Activated naive CD4-positive, alpha-beta T cell treated with anti-CD3 and anti-CD28 coated beads, Interleukin-2, amount 50 U/mL, for 24 hours (primary cell): ENCODE measurements at regions not wholly inside any gene's neighbourhood (a gene's known extent, or its start where the extent isn't known, plus 50 kb on each side); places are given as distances from the start of the nearest gene placed in this dataset.
"Not testable (repeated sequence)": the region's sequence is repeated elsewhere in the genome, so short reads cannot be mapped to it uniquely, and the experiment has no call there.

Experiments
- H3K27ac Mint-ChIP-seq: one replicate; pipeline ENCODE4 v1.8.0; 2021; ENCODE audit warnings: mild to moderate bottlenecking, mixed read lengths
- H3K27me3 Mint-ChIP-seq: one replicate; pipeline ENCODE4 v1.8.0; 2021; ENCODE audit warnings: mixed read lengths
- H3K36me3 Mint-ChIP-seq: one replicate; pipeline ENCODE4 v1.8.0; 2021; ENCODE audit warnings: mixed read lengths
- H3K4me1 Mint-ChIP-seq: one replicate; pipeline ENCODE4 v1.8.0; 2021; ENCODE audit warnings: mixed read lengths
- H3K4me3 Mint-ChIP-seq: one replicate; pipeline ENCODE4 v1.8.0; 2021; ENCODE audit warnings: mild to moderate bottlenecking, mixed read lengths
- H3K9me3 Mint-ChIP-seq: one replicate; pipeline ENCODE4 v1.8.0; 2021; ENCODE audit warnings: mixed read lengths

- Mint-ChIP-seq H3K4me3 (no peak overlapping the region), H3K9me3 (no peaks in the 10 kb centered on the region), H3K36me3 (peaks cover 29% of the 10 kb centered on the region), H3K27me3 (no peaks in the 10 kb centered on the region), H3K4me1 (no peaks in the 10 kb centered on the region), H3K27ac (no peak overlapping the region)
These were observed 150.7 kb downstream of the DEFB131A start for GRCh38 chr4:9594948-9595347.

GRCh38 chr4:9595531-9595930 is 151.3 kb downstream of the DEFB131A start:
- H3K27me3 Mint-ChIP-seq, H3K27ac Mint-ChIP-seq, H3K4me1 Mint-ChIP-seq, H3K9me3 Mint-ChIP-seq, H3K4me3 Mint-ChIP-seq: not testable (repeated sequence)
- peaks cover 29% of the 10 kb centered on the region for H3K36me3 Mint-ChIP-seq

- Mint-ChIP-seq H3K27ac (no peak overlapping the region), H3K36me3 (peaks cover 20% of the 10 kb centered on the region), H3K27me3 (no peaks in the 10 kb centered on the region), H3K4me1 (peaks cover 32% of the 10 kb centered on the region), H3K9me3 (no peaks in the 10 kb centered on the region), H3K4me3 (no peak overlapping the region)
These were observed 155.1 kb downstream of the DEFB131A start for GRCh38 chr4:9599266-9599665.

GRCh38 chr4:9600246-9600645 is 156.0 kb downstream of the DEFB131A start:
- no peak overlapping the region for H3K4me3 Mint-ChIP-seq
- H3K4me1 Mint-ChIP-seq: peaks cover 41% of the 10 kb centered on the region
- H3K27me3 Mint-ChIP-seq: no peaks in the 10 kb centered on the region
- H3K27ac Mint-ChIP-seq: no peak overlapping the region
- peaks cover 15% of the 10 kb centered on the region for H3K36me3 Mint-ChIP-seq
- no peaks in the 10 kb centered on the region for H3K9me3 Mint-ChIP-seq

DNA sequence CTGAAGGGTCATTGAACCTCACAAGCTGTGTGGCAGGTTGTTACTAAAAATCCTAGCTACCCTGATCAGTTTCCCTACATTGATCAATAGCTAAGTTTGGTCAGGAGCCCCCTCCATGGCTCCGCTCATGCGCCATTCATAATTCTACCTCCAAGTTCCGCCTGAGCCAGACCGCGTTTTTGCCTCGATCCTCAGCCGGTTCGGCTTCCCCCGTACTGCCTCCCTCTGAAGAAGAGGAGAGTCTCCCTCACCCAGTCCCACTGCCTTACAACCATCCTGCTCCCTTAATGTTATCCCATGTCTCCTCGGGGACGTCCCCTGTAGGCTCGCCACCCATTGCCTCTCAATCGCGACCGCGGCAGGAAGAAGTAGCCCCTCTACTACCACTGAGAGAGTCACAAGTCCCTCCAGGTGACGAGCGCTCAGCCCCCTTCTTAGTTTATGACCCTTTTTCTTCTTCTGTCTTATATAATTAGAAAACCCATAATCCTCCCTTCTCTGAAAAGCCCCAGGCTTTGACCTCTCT is 158.2 kb downstream of the DEFB131A start:
- Mint-ChIP-seq H3K4me3 (peak overlapping the region; percentile 24), H3K4me1 (peaks cover 53% of the 10 kb centered on the region), H3K36me3 (peaks cover 4% of the 10 kb centered on the region), H3K9me3 (no peaks in the 10 kb centered on the region), H3K27me3 (no peaks in the 10 kb centered on the region), H3K27ac (peak overlapping the region; percentile 71)

DNA sequence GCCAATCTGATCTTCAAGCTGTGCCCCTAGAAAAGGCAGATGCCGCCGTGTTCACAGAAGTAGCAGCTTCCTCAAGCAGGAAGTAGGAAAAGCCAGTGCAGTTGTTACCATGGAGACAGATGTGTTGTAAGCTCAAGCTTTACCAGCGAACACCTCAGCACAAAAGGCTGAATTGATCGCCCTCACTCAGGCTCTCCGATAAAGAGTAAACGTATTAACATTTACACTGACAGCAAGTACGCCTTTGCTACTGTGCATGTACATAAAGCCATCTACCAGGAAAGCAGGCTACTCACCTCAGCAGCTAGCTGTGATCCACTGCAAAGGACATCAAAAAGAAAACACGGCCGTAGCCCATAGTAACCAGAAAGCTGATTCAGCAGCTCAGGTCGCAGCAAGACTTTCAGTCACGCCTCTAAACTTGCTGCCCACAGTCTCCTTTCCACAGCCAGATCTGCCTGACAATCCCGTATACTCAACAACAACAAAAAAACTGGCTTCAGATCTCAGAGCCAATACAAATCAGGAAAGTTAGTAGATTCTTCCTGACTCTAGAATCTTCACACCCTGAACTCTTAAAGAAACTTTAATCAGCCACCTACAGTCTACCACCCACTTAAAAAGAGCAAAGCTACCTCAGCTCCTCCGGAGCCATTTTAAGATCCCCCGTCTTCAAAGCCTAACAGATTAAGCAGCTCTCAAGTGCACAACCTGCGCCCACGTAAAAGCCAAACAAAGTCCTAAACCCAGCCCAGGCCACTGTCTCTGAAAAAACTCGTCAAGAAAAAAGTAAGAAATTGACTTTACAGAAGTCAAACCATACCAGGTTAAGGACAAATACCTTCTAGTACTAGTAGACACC is 160.0 kb downstream of the DEFB131A start:
- H3K4me1 Mint-ChIP-seq: peaks cover 53% of the 10 kb centered on the region
- peak overlapping the region; percentile 97 for H3K27ac Mint-ChIP-seq
- peak overlapping the region; percentile 89 for H3K4me3 Mint-ChIP-seq
- H3K9me3 Mint-ChIP-seq, H3K36me3 Mint-ChIP-seq, H3K27me3 Mint-ChIP-seq: not testable (repeated sequence)

DNA sequence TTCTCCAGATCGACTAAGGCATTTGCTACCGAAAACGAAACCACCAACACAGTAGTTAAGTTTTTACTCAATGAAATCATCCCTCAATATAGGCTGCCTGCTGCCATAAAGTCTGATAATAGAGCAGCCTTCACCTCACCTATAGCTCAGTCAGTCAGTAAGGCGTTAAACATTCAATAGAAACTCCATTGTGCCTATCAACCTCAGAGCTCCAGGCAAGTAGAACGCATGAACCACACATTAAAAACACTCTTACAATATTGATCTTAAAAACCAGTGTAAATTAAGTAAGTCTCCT is 160.6 kb downstream of the DEFB131A start:
- not testable (repeated sequence) for H3K36me3 Mint-ChIP-seq, H3K9me3 Mint-ChIP-seq, H3K27me3 Mint-ChIP-seq
- H3K4me3 Mint-ChIP-seq: peak overlapping the region; percentile 89
- H3K4me1 Mint-ChIP-seq: peaks cover 53% of the 10 kb centered on the region
- peak overlapping the region; percentile 97 for H3K27ac Mint-ChIP-seq

DNA sequence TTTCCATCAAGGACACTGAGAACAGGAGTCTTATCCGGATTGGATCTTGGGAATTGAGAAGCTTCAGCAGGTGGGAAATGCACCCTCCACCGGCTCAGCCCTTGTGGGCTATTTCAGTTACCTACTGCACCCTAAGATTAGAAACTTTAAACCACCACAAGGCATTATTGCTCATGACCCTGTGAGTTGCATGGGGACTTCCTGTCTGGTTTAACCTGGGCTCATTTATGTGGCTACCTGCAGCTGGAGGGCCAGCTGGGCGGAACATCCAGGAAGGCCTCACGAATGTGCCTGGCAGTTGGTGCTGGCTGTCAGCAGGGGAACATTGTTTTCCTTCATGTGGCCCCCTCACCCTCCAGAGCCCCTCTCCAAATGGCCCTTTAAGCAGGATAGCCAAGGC is 164.1 kb downstream of the DEFB131A start:
- Mint-ChIP-seq H3K4me1 (peaks cover 31% of the 10 kb centered on the region), H3K4me3 (no peak overlapping the region), H3K9me3 (no peaks in the 10 kb centered on the region), H3K36me3 (no peaks in the 10 kb centered on the region), H3K27me3 (no peaks in the 10 kb centered on the region), H3K27ac (no peak overlapping the region)

DNA sequence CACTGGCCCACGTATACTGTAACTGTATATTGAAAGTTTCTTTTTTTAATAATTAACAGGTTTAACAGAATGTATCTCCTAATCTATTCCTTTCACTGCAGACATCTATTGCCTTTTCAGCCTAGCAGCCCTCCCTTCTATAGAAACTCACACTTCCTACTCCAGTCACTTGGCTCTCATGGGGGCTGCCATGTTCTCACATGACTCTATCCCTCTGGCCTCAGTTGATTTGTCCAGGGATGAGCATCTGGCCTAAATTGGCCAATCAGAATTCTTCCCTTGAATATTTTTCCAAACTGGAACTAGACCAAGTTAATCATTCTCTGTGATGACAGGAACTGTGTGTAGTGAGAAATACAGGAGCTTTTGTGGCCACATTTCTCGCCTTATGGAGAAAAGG is 166.1 kb downstream of the DEFB131A start:
- peaks cover 11% of the 10 kb centered on the region for H3K4me1 Mint-ChIP-seq
- not testable (repeated sequence) for H3K27ac Mint-ChIP-seq, H3K27me3 Mint-ChIP-seq, H3K9me3 Mint-ChIP-seq, H3K4me3 Mint-ChIP-seq, H3K36me3 Mint-ChIP-seq

GRCh38 chr4:9611101-9611500 is 166.9 kb downstream of the DEFB131A start:
- H3K36me3 Mint-ChIP-seq: no peaks in the 10 kb centered on the region
- no peak overlapping the region for H3K4me3 Mint-ChIP-seq
- H3K27ac Mint-ChIP-seq: no peak overlapping the region
- no peaks in the 10 kb centered on the region for H3K27me3 Mint-ChIP-seq
- no peaks in the 10 kb centered on the region for H3K9me3 Mint-ChIP-seq
- peaks cover 3% of the 10 kb centered on the region for H3K4me1 Mint-ChIP-seq

DNA sequence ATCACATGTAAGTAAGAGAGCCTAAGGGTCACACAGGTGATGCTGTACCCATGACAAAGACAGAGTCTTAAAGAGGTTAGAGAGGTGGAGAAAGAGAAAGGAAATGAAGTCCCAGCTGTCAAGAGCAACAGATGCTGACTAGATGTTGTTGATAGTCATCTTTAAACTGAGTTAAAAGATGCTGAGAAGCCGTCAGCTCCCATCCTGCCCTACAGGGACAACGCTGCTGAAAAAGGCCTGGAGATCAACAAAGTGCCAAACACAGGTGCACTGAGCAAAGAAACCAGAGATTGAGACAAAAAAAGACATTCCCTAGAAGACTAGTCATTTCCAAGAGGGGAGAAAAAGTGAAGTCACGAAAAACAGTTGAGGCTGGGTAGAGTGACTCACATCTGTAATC is 145.0 kb upstream of the DRD5 start:
- not testable (repeated sequence) for H3K36me3 Mint-ChIP-seq, H3K4me3 Mint-ChIP-seq, H3K27me3 Mint-ChIP-seq, H3K4me1 Mint-ChIP-seq, H3K9me3 Mint-ChIP-seq, H3K27ac Mint-ChIP-seq

GRCh38 chr4:9659678-9660077 is 121.8 kb upstream of the DRD5 start:
- H3K4me1 Mint-ChIP-seq, H3K27me3 Mint-ChIP-seq, H3K4me3 Mint-ChIP-seq: not testable (repeated sequence)

DNA sequence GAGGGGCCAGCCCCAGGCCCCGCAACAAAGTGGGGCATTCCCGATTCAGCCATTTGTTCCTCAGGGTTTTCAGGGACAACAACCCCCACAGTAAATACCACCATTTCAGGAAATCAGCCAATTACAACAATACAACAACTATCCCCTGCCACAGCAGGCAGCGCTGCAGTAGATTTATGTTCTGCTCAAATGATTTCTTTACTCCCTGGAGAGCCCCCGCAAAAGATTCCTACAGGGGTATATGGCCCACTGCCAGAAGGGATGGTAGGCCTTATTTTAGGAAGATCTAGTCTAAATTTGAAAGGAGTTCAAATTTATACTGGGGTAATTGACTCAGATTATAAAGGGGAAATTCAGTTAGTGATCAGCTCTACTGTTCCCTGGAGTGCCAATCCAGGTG is 120.5 kb upstream of the DRD5 start:
- H3K27me3 Mint-ChIP-seq: not testable (repeated sequence)

More at GRCh38 chr4:9659678-9660077, 121.8 kb upstream of the DRD5 start:
- not testable (repeated sequence) for H3K27ac Mint-ChIP-seq, H3K36me3 Mint-ChIP-seq, H3K9me3 Mint-ChIP-seq

DNA sequence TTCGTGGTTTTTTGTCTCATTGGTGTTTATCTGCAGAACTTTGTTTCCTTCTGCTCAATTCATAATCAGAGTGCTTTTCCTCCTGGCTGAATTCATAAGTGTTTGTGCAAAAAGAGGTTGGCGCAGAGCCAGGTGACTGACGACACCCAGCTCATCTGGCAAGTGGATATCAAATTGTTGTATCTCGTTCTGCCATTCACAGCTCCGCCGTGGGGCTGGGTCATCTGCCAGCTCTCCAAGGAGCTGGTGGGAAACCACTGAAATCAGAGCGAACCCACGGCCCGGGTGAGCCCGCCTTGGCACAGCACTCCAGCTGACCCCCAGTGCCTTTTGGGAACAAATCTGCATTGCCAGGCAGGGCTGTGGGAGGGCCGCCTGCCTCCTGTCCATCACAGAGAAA is 110.7 kb upstream of the DRD5 start:
- H3K4me3 Mint-ChIP-seq, H3K9me3 Mint-ChIP-seq, H3K4me1 Mint-ChIP-seq, H3K36me3 Mint-ChIP-seq, H3K27me3 Mint-ChIP-seq, H3K27ac Mint-ChIP-seq: not testable (repeated sequence)

More for the DNA sequence above, 120.5 kb upstream of the DRD5 start:
- H3K4me1 Mint-ChIP-seq, H3K36me3 Mint-ChIP-seq, H3K27ac Mint-ChIP-seq, H3K4me3 Mint-ChIP-seq, H3K9me3 Mint-ChIP-seq: not testable (repeated sequence)

DNA sequence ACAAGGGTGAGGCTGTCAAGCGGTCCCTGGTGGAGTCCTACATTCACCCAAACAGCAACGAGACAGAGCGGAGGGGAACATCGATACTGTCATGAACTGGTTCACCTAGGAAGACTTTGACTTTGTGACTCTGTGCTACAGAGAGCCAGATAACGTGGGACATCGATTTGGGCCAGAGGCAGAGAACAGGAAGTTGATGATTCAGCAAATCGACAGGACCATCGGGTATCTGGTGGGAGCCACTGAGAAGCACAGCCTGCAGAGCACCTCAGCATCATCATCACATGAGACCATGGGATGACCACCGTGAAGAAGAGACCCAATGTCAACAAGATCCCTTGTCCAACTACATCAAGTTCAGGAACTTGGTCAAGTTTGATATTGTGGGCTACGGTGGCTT is 104.1 kb upstream of the DRD5 start:
- not testable (repeated sequence) for H3K27me3 Mint-ChIP-seq, H3K4me1 Mint-ChIP-seq, H3K4me3 Mint-ChIP-seq, H3K9me3 Mint-ChIP-seq, H3K27ac Mint-ChIP-seq, H3K36me3 Mint-ChIP-seq

DNA sequence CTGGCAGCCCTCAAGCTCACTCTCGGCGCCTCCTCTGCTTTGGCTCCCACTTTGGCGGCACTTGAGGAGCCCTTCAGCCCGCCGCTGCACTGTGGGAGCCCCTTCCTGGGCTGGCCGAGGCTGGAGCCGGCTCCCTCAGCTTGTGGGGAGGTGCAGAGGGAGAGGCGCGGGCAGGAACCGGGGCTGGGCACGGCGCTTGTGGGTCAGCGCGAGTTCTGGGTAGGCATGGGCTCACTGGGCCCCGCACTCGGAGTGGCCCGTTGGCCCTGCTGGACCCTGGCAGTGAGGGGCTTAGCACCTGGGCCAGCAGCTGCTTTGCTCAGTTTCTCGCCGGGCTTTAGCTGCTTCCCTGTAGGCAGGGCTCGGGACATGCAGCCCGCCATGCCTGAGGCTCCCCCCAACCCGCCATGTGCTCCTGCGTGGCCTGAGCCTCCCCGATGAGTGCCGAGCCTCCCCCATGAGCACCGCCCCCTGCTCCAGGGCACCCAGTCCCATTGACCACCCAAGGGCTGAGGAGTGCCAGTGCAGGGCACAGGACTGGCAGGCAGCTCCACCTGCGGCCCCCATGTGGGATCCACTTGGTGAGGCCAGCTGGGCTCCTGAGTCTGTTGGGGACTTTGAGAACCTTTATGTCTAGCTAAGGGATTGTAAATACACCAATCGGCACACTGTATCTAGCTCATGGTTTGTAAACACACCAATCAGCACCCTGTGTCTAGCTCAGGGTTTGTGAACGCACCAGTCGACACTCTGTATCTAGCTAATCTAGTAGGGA is 101.5 kb upstream of the DRD5 start:
- H3K27ac Mint-ChIP-seq: no peak overlapping the region
- H3K9me3 Mint-ChIP-seq: no peaks in the 10 kb centered on the region
- no peaks in the 10 kb centered on the region for H3K36me3 Mint-ChIP-seq
- no peaks in the 10 kb centered on the region for H3K4me1 Mint-ChIP-seq
- H3K27me3 Mint-ChIP-seq: no peaks in the 10 kb centered on the region
- no peak overlapping the region for H3K4me3 Mint-ChIP-seq
